PFSK-1 (cell line): ENCODE measurements at regions not wholly inside any gene's neighbourhood (a gene's known extent, or its start where the extent isn't known, plus 50 kb on each side); places are given as distances from the start of the nearest gene placed in this dataset.

Experiments used
- POLR2AphosphoS5 ChIP-seq: IDR thresholded peaks from 2 replicates; pipeline ENCODE4 v1.6.1; 2012; ENCODE audit warnings: low read depth, mild to moderate bottlenecking, control low read depth, low read length, moderate library complexity
- REST ChIP-seq, 2 experiments: IDR thresholded peaks; 2 replicates each; pipeline versions ENCODE4 v1.6.1 to v1.8.0; 2011 to 2012; ENCODE audit warnings: low read depth in 2 of 2, low read length in 2 of 2, control low read depth in 1 of 2, inconsistent platforms in 1 of 2, mild to moderate bottlenecking in 1 of 2, moderate library complexity in 1 of 2; ENCODE audit not compliant: insufficient read depth in 1 of 2
- SIN3A ChIP-seq: IDR thresholded peaks from 2 replicates; pipeline ENCODE4 v1.6.1; 2012; ENCODE audit warnings: mild to moderate bottlenecking, low read length, moderate library complexity, borderline replicate concordance; ENCODE audit not compliant: insufficient read depth
- TAF1 ChIP-seq: IDR thresholded peaks from 2 replicates; pipeline ENCODE4 v1.6.1; 2012; ENCODE audit warnings: low read length, control low read depth, borderline replicate concordance; ENCODE audit not compliant: insufficient read depth

GRCh38 chr5:174793076-174793475 is 68.7 kb downstream of the MSX2 start:
- TF ChIP-seq SIN3A, result no peak
- no peak for TF ChIP-seq REST (IDR thresholded peaks at IDR 0.05; ENCODE audit: insufficient read depth in 1 of 2, low read depth in 2 of 2, low read length in 2 of 2)
- no peak for TF ChIP-seq TAF1
- TF ChIP-seq POLR2AphosphoS5, result no peak
